ENCODE measurements at regions not wholly inside any gene's neighbourhood (a gene's known extent, or its start where the extent isn't known, plus 50 kb on each side); places are given as distances from the start of the nearest gene placed in this dataset.
"Not testable (repeated sequence)": the region's sequence is repeated elsewhere in the genome, so short reads cannot be mapped to it uniquely, and the experiment has no call there.

DNA sequence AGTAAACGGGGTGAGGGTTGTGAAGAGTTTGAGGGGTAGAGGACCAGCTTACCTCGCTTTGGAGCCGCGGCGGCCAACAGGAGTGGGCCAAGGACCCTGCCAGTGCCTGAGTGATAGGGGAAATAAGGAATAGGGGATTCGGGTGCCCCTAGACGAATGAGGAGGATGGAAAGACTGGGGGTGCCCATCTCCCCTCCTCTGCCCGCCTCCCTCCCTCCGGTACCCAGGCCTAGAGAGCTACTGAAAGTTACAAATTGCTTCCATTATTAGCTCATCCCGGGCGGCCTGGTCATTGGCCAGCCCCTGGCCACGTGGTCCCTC, 63.1 kb downstream of the SMUG1 start:
- not testable (repeated sequence) for H2BK120ac ChIP-seq (ENCODE audit: low read depth, low read length, poor library complexity, severe bottlenecking); H3K79me1 ChIP-seq (ENCODE audit: insufficient read depth, low read depth, low read length, poor library complexity, severe bottlenecking); H3K27ac ChIP-seq (ENCODE audit: insufficient read length, low read depth, low read length); H4K8ac ChIP-seq (replicated peaks; ENCODE audit: insufficient read length, low read depth, low read length); DNase-seq; H3K14ac ChIP-seq (ENCODE audit: insufficient read depth, low read length); H2BK15ac ChIP-seq (ENCODE audit: low read depth, low read length); H3T11ph ChIP-seq (ENCODE audit: low read length); H3K4me1 ChIP-seq (ENCODE audit: insufficient read depth, low read length); H3K79me2 ChIP-seq (ENCODE audit: insufficient read depth, low read length); H2BK5ac ChIP-seq (ENCODE audit: insufficient read length, low read length); H3K23me2 ChIP-seq (ENCODE audit: insufficient read length, low read depth, low read length, poor library complexity, severe bottlenecking); H3K23ac ChIP-seq (ENCODE audit: insufficient read length, low read depth, low read length); H2AK5ac ChIP-seq (ENCODE audit: insufficient read length, low read length); H4K5ac ChIP-seq (ENCODE audit: insufficient read length, low read depth, low read length); H4K91ac ChIP-seq (ENCODE audit: insufficient read length, low read depth, low read length); H3K18ac ChIP-seq (ENCODE audit: insufficient read length, low read depth, low read length); H3K9me3 Mint-ChIP-seq; H2BK20ac ChIP-seq (ENCODE audit: low read depth, low read length, poor library complexity, severe bottlenecking); H3K27ac Mint-ChIP-seq; H2AFZ ChIP-seq (ENCODE audit: low read length); H3K9me3 ChIP-seq (ENCODE audit: control insufficient read depth, low read depth, low read length); H3K56ac ChIP-seq (ENCODE audit: insufficient read length, low read depth, low read length); H3K36me3 Mint-ChIP-seq (ENCODE audit: insufficient read depth in 1 of 3, low read depth in 3 of 3); H3K4ac ChIP-seq (ENCODE audit: low read depth, low read length); H3K9ac ChIP-seq (ENCODE audit: extremely low read depth, insufficient read length, low read length); H2BK12ac ChIP-seq (ENCODE audit: insufficient read length, low read depth, low read length); H4K20me1 ChIP-seq (ENCODE audit: control insufficient read depth, insufficient read depth, insufficient read length)
- Histone ChIP-seq H3K4me2 (ENCODE audit: insufficient read depth, insufficient read length, low read length) (peak overlapping the region; percentile 67), H3K27me3 (ENCODE audit: insufficient read depth, low read length) (peaks cover 84% of the 10 kb centered on the region)
- Mint-ChIP-seq H3K27me3 (ENCODE audit: low read depth) (peaks cover 100% of the 10 kb centered on the region), H3K4me1 (peaks cover 23 to 65% of the 10 kb centered on the region in 2 experiments), H3K4me3 (peak overlapping the region; percentile 39 to 78)
- WGBS (ENCODE audit: extremely low coverage, insufficient read length, low lambda C conversion rate): no CpG with 5 or more reads among the region's 12 CpGs

Measured in H9 (cell line).